ENCODE measurements at regions not wholly inside any gene's neighbourhood (a gene's known extent, or its start where the extent isn't known, plus 50 kb on each side); places are given as distances from the start of the nearest gene placed in this dataset.

- in situ Hi-C loops (cut with MboI), result no loop called here
- DNase-seq, result peak; percentile 7
- H3K9me2 ChIP-seq (ENCODE audit: insufficient read depth), result no peaks in the 10 kb centered on the region
- no peak overlapping the region for H3K4me3 ChIP-seq
- H3K4me1 ChIP-seq (ENCODE audit: insufficient read depth), result peaks cover 14% of the 10 kb centered on the region
- no peak for TF ChIP-seq EZH2 (IDR thresholded peaks at IDR 0.05; ENCODE audit: insufficient read depth, poor library complexity, severe bottlenecking)
- no peak for TF ChIP-seq EZH2phosphoT487 (IDR thresholded peaks at IDR 0.05; ENCODE audit: insufficient read depth, low read depth)
- no peaks in the 10 kb centered on the region for H4K20me1 ChIP-seq (ENCODE audit: insufficient read depth)
- 61 to 64% methylated on average over 4 of the region's 4 CpGs for WGBS, 2 experiments (ENCODE audit: low coverage in 1 of 2, low lambda C conversion rate in 2 of 2, missing lambda C conversion rate in 2 of 2)
- peaks cover 21% of the 10 kb centered on the region for H3F3A ChIP-seq (ENCODE audit: insufficient read depth)
- H3K79me2 ChIP-seq (ENCODE audit: insufficient read depth), result no peaks in the 10 kb centered on the region
- H3K4me2 ChIP-seq (ENCODE audit: unreplicated experiment), result no peak overlapping the region
- H3K9ac ChIP-seq, result no peak overlapping the region
- no peak overlapping the region for H3K27ac ChIP-seq
- H3K27me3 ChIP-seq (replicated peaks; ENCODE audit: insufficient read depth), result peaks cover 13% of the 10 kb centered on the region; the same call in 1 of the 2 replicates
- no peak overlapping the region for H2AFZ ChIP-seq
- H3K9me3 ChIP-seq (ENCODE audit: low read depth), result no peaks in the 10 kb centered on the region
- H3K36me3 ChIP-seq (ENCODE audit: low read depth), result no peaks in the 10 kb centered on the region
Measured at GRCh38 chr6:28653876-28654275, 128.2 kb downstream of the GPX5 start.

- Histone ChIP-seq H3K27ac (no peak overlapping the region), H3K4me1 (ENCODE audit: insufficient read depth) (peaks cover 12% of the 10 kb centered on the region; the same call in 1 of the 2 replicates), H3K36me3 (ENCODE audit: low read depth) (no peaks in the 10 kb centered on the region), H3K27me3 (replicated peaks; ENCODE audit: insufficient read depth) (peaks cover 13% of the 10 kb centered on the region; the same call in 1 of the 2 replicates), H3K4me2 (ENCODE audit: unreplicated experiment) (no peak overlapping the region), H2AFZ (no peak overlapping the region), H3K9me3 (ENCODE audit: low read depth) (no peaks in the 10 kb centered on the region), H3K79me2 (ENCODE audit: insufficient read depth) (no peaks in the 10 kb centered on the region), H3F3A (ENCODE audit: insufficient read depth) (peaks cover 14% of the 10 kb centered on the region), H3K9me2 (ENCODE audit: insufficient read depth) (no peaks in the 10 kb centered on the region), H4K20me1 (ENCODE audit: insufficient read depth) (no peaks in the 10 kb centered on the region), H3K9ac (no peak overlapping the region), H3K4me3 (no peak overlapping the region)
- DNase-seq, result no peak
- WGBS, 2 experiments (ENCODE audit: low coverage in 1 of 2, low lambda C conversion rate in 2 of 2, missing lambda C conversion rate in 2 of 2), result 80 to 81% methylated on average over 5 of the region's 5 CpGs
- TF ChIP-seq EZH2 (IDR thresholded peaks at IDR 0.05; ENCODE audit: insufficient read depth, poor library complexity, severe bottlenecking), result no peak
- TF ChIP-seq EZH2phosphoT487 (IDR thresholded peaks at IDR 0.05; ENCODE audit: insufficient read depth, low read depth), result no peak
- in situ Hi-C loops (cut with MboI), result no loop called here
Measured at GRCh38 chr6:28655164-28655563, 129.5 kb downstream of the GPX5 start.

GRCh38 chr6:28656715-28657114, 131.0 kb downstream of the GPX5 start:
- peaks cover 12% of the 10 kb centered on the region; the same call in 1 of the 2 replicates for H3K4me1 ChIP-seq (ENCODE audit: insufficient read depth)
- no peaks in the 10 kb centered on the region for H3K79me2 ChIP-seq (ENCODE audit: insufficient read depth)
- no peaks in the 10 kb centered on the region for H3K9me3 ChIP-seq (ENCODE audit: low read depth)
- peak overlapping the region; percentile 82; the same call in 1 of the 2 replicates for H3K4me3 ChIP-seq
- no peaks in the 10 kb centered on the region for H3K36me3 ChIP-seq (ENCODE audit: low read depth)
- DNase-seq, result no peak
- H3K27ac ChIP-seq, result no peak overlapping the region
- H3K27me3 ChIP-seq (replicated peaks; ENCODE audit: insufficient read depth), result peaks cover 13% of the 10 kb centered on the region
- no peak for TF ChIP-seq EZH2 (IDR thresholded peaks at IDR 0.05; ENCODE audit: insufficient read depth, poor library complexity, severe bottlenecking)
- no peak for TF ChIP-seq EZH2phosphoT487 (IDR thresholded peaks at IDR 0.05; ENCODE audit: insufficient read depth, low read depth)
- H3K9ac ChIP-seq, result no peak overlapping the region
- no peaks in the 10 kb centered on the region for H4K20me1 ChIP-seq (ENCODE audit: insufficient read depth)
- H3K9me2 ChIP-seq (ENCODE audit: insufficient read depth), result no peaks in the 10 kb centered on the region
- no peak overlapping the region for H3K4me2 ChIP-seq (ENCODE audit: unreplicated experiment)
- H3F3A ChIP-seq (ENCODE audit: insufficient read depth), result peaks cover 14% of the 10 kb centered on the region
- in situ Hi-C loops (cut with MboI), result no loop called here
- H2AFZ ChIP-seq, result peak overlapping the region; percentile 16; the same call in 1 of the 2 replicates
- 12 to 19% methylated on average over 3 of the region's 3 CpGs for WGBS, 2 experiments (ENCODE audit: low coverage in 1 of 2, low lambda C conversion rate in 2 of 2, missing lambda C conversion rate in 2 of 2)

GRCh38 chr6:28657381-28657768, 131.7 kb downstream of the GPX5 start:
- H3K9me3 ChIP-seq (ENCODE audit: low read depth), result no peaks in the 10 kb centered on the region
- H3K36me3 ChIP-seq (ENCODE audit: low read depth), result no peaks in the 10 kb centered on the region
- no peak overlapping the region for H3K9ac ChIP-seq
- no peaks in the 10 kb centered on the region for H3K9me2 ChIP-seq (ENCODE audit: insufficient read depth)
- peaks cover 14% of the 10 kb centered on the region for H3F3A ChIP-seq (ENCODE audit: insufficient read depth)
- in situ Hi-C loops (cut with MboI), result no loop called here
- no peak for TF ChIP-seq EZH2 (IDR thresholded peaks at IDR 0.05; ENCODE audit: insufficient read depth, poor library complexity, severe bottlenecking)
- TF ChIP-seq EZH2phosphoT487 (IDR thresholded peaks at IDR 0.05; ENCODE audit: insufficient read depth, low read depth), result no peak
- peaks cover 12% of the 10 kb centered on the region; the same call in 1 of the 2 replicates for H3K4me1 ChIP-seq (ENCODE audit: insufficient read depth)
- peak overlapping the region; percentile 96 for H3K4me2 ChIP-seq (ENCODE audit: unreplicated experiment)
- H3K4me3 ChIP-seq, result peak overlapping the region; percentile 82
- H3K79me2 ChIP-seq (ENCODE audit: insufficient read depth), result no peaks in the 10 kb centered on the region
- WGBS, 2 experiments (ENCODE audit: low coverage in 1 of 2, low lambda C conversion rate in 2 of 2, missing lambda C conversion rate in 2 of 2), result 1 to 3% methylated on average over 10 of the region's 10 CpGs
- peak; percentile 24 for DNase-seq
- H3K27ac ChIP-seq, result no peak overlapping the region
- no peaks in the 10 kb centered on the region for H4K20me1 ChIP-seq (ENCODE audit: insufficient read depth)
- H3K27me3 ChIP-seq (replicated peaks; ENCODE audit: insufficient read depth), result peaks cover 13% of the 10 kb centered on the region
- H2AFZ ChIP-seq, result peak overlapping the region; percentile 16

Data from GM23248 (cell line).